HG02759 (cell line): ENCODE measurements at regions not wholly inside any gene's neighbourhood (a gene's known extent, or its start where the extent isn't known, plus 50 kb on each side); places are given as distances from the start of the nearest gene placed in this dataset.

Experiments used
- ATAC-seq: cut with Tn5 transposase; IDR thresholded peaks from one replicate; pipeline ENCODE4 v1.9.1; 2021; ENCODE audit warnings: mild to moderate bottlenecking, moderate library complexity; ENCODE audit not compliant: unreplicated experiment

DNA sequence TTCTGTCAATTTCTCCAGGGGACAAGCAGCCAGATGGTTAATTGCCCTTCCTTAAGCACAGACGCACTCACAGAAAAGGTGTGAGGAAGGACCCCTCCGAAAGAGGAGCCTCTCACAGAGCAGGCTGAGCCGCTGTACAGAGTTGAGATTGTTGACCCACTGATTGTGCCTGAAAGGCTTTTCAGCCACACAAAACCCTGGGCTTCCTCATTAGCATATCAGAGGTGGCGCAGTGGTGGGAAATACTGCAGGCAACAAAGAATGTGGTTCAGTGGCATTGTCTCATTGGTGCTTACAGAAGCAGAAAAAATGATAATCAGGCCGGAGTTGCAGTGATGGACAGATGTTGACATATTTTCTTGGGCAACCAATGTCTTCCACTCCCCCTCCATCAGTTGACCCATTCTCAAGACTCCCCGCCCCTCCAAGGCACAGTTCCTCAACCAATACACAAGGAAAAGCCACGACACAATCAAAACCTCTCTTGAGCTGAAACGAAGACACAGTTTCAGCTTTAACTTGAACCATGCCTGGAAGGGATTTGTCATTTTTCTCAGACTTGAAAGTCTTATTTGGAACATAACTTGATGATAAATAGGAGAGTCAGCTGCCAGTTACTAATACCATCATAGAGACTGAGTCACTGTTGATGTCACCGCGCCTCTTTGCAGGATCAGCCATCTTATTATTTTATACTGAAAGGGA lies 53.1 kb downstream of the ATXN3L start:
- ATAC-seq, result no peak

DNA sequence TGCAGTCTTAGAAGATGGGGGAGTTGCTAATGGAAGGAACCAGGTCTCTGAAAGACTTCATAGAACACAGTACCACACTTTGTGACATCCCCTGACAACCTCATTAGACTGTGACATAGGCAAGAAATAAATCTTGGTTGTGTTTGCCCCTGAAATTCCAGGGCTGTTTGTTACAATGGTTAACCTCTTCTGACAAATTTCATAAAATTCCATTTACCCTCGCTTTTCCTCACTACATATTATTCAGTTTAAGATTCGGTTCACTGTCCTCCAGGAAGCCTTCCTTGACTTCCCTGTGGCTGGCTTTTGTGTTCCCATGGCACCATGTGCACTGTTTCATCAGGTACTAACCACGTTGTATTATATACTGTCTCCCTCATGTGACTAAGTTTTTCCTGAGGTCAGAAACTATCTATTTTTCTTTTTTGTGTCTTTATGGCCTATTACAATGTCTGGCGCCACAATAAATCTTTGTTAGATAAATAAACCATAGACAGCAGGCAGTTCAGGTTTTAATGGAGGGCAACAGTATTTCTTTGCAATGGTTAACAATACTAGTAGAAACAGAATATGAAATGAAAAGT lies 54.2 kb downstream of the ATXN3L start:
- no peak for ATAC-seq

DNA sequence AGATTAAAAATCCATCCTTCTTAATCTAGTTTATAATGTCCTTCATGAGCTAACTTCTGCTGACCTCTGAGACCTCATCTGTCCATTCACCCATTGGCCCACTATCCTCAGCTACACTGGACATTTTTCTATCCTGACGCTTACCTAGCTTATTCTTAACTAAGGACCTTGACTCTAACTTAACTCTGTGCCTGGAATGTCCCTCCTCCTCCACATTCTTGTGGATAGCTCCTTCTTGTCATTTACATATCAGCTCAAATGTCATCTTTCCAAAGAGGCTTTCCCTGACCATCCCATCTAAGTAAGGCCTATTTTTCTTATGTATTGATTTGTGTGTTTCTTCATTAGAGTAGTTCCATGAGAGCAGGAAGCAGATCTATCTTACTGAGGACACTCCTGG lies 54.7 kb downstream of the ATXN3L start:
- no peak for ATAC-seq

DNA sequence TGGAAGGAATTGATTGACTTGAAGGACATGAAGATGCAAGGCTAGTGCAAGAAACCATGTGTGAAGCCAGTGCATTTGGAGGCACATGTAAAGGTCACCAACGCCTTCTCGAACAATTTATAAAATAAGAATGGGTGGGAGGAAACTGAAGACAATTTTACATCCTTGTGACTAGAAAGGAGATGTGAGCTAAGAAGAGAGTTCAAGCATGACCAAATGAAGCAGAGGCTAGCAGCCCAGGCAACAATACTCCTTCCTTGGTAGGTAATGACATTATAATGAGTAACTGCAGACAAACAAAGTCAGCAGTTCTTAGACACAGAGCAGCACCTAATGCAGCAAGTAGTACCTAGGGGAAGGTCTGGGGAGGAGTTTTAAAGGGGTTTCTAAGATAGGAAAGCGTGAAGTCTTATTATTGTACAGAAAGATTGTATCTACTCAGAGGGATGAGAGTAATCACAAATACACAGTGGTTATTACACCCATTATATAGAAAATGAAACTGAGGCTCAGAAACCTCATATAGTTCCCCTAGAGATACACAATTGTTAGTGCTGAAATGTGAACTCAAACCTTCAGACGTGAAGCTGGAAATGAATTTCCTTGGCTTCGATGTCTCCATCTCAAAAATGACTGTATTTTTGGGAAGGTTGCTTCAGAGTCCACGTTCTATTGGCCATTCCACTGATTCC lies 56.1 kb downstream of the ATXN3L start:
- no peak for ATAC-seq

DNA sequence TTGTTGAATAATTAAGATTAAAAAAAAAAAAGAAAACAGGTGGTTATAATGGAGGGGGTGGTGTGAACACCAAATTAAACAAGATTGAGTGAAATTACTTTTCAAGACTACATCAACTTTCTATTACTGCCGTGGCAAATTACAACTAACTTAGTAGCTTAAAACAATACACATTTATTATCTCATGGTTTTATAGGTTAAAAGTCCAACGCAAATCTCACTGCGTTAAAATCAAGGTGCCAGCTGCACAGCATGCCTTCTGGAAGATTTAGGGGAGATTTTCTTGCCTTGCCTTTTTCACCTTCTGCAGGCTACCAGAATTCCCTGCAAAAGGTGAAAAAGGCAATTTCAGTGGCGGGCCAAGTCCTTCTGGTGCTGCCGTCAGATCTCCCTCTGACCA lies 58.5 kb downstream of the ATXN3L start:
- ATAC-seq, result no peak

DNA sequence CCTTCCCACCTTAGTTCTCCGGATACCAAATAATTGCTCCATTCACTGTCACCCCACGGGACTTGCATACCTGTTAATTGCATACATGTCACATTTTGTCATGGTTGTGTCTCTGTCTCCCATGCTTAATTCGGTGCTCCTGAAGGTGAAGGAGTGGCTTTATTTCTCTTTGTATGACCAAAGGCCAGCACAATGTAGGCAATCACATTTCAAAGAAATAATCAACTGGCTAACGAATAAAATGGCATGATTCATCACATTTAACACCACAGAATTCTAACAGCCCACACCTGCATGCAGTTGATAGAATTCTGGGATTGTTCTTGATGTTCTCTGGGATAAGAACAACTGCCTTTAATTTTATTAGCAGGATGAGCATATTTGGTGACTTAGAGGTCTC lies 59.3 kb downstream of the ATXN3L start:
- ATAC-seq, result no peak

DNA sequence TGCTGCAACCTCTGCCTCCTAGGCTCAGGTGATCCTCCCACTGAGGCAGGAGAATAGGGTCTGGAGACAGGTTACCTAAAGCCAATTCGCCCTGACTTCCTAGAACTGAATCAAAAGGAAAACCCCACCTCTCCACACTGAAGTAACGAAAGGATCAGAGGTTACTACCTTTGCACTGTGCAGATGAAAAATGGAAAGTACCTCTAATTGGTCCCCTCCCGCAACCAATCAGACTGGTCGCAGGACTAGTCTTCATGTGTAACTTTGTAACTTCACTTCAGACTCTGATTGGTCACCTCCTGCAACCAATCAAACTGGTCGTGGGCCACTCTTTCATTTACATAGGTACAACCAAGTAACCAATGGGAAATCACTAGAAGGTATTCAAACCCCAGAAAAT lies 61.1 kb downstream of the ATXN3L start:
- no peak for ATAC-seq

DNA sequence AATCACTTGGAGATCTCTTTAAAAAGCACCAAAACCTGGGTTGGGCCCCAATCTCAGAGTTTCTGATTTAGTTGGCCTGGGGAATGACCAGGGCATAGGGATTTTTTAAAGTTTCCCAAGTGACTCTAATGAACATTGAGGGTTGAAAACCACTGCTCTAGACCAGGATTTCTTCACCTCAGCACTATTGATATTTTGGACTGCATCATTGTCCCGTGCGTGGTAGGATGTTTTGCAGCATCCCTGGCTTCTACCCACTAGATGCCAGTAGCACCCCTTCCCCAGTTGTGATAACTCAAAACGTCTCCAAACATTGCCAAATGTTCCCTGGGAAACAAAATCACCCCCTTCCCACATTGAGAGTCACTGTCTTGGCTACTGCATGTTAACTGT lies 61.8 kb downstream of the ATXN3L start:
- ATAC-seq, result no peak

DNA sequence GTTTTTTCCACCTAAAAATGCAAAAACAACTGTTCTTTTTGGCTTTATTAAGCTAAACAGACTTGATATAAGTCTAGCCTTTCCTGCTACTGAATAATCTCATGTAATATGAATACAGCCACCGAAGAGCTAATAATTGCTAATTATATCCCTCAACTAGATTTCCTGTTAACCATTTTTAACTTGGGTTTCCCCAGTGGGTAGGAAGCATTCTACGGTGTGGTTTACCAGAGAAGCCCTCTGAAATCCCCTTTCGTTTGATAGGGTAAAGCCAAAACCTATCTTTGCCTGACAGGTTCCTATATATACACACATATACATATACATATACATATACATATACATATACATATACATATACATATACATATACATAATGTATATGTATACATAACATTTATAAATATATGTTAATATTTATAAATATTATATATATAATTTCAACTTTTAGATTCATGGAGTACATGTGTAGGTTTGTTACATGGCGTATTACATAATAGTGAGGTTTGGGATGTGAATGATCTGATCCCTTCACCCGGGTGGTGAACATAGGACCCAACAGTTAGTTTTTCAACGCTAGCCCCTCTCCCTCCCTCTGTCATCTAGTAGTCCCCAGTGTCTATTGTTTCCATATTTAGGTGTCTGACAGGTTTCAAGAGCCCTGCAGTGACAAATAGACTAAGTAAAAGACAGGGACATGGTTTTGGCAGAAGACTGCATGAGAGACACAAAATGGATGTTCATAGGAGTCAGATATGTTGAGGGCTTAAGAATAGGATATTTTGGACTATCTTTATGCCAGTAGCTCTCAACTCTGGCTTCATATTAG lies 62.4 kb downstream of the ATXN3L start:
- peak; percentile 45 for ATAC-seq

DNA sequence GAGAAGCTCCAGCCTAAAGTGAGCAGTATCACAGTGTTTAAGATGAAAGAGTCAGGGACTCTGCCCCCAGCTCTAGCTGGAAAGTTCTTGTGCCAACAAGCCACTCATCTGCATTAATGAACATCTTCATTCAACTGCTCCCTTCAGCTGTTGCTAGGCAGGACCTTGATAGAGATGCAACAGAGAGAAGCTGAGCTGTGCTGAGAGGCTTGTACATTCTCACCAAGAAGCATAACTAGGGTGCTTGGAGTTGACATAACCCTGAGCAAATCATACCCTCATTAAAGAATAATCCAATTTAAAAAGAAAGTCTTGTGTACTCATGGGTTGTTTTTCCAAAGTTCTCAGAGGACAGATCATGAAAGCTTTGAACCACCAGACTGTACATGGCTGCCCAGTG lies 63.2 kb downstream of the ATXN3L start:
- ATAC-seq, result no peak

DNA sequence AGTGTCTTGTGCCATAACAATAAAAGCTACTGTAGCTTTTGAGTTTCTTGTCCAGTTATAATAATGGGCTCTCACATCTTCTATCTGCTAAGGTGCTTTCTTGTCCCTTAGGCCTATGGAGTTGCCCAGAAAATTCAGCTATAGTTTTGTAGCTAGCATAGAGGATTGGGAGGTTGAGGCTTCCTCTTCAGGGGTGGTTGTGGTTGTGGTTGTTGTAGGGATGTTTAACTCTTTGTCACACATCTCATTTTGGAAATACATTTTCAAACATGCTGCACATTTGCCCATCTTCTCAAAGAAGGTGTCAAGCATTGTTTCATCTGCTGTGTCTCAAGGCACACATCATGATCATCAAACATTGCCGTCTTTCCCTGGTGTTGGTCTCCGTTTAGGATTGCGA lies 65.0 kb downstream of the ATXN3L start:
- no peak for ATAC-seq

DNA sequence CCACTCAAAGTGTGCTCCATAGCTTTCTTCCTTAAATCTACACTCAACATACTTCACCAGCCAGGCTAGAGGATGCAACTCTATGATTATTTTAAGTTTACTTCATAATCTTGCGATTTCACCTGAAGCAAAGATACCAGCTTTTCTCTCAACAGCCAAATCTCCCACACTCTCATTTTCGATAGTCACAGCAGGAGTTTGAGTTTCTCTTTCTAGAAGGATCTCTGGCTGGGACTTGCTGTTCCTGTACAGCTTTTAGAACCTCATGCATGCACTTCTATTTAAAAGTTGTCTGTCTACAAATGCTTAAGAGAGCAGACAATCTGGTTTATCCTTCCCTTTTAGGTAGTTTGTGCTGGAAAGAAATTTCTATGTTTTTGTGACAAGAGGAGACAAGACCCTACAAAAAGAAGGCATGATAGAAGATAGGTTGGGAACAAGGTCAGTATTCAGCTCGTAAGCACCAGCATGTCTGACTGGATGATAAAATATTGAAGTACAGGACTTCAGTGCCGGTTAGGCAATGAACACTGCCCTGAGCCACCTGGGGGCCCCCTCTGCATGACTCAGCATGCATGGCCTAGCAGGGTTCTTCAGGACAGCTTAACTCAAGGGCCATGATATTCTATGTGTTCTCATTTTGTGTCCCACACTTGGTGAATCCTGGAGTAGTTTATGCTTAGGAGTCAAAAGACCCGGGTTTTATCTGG lies 65.6 kb downstream of the ATXN3L start:
- peak; percentile 43 for ATAC-seq

DNA sequence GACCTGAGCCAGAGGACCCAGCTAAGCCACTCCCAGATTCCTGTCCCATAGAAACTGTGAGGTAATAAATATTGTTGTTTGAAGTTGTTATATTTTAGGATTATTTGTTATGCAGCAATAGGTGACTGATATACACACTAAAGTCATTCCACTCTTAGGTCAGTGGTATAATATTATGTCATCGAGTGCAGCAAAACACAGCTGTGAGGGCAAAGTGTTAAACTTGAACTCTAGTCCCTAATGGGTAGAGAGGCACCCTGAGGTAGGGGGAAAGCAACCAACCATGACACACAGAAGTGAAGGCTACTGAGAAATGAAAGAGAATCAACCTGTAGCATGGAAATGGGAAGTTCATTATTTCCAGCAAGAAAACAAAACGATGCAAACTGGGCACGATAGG lies 66.6 kb downstream of the ATXN3L start:
- ATAC-seq, result no peak

DNA sequence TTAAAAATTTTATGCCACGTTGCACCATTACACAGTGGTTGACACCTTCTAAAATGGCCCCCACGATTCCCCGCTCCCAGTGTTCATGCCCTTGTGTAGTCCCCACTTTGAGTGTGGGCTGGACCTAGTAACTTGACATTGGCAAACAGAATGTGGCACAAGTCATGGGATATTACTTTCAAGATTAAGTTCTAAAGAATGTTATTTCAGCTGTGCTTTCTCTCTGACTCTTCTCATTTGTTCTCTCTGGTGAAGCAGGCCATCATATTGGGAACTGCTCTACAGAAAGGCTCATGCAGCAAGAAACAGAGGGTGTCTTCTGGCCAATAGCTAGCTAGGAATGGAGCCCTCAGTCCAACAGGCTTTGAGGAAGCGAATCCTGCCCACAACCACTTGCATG lies 67.1 kb downstream of the ATXN3L start:
- ATAC-seq, result no peak

DNA sequence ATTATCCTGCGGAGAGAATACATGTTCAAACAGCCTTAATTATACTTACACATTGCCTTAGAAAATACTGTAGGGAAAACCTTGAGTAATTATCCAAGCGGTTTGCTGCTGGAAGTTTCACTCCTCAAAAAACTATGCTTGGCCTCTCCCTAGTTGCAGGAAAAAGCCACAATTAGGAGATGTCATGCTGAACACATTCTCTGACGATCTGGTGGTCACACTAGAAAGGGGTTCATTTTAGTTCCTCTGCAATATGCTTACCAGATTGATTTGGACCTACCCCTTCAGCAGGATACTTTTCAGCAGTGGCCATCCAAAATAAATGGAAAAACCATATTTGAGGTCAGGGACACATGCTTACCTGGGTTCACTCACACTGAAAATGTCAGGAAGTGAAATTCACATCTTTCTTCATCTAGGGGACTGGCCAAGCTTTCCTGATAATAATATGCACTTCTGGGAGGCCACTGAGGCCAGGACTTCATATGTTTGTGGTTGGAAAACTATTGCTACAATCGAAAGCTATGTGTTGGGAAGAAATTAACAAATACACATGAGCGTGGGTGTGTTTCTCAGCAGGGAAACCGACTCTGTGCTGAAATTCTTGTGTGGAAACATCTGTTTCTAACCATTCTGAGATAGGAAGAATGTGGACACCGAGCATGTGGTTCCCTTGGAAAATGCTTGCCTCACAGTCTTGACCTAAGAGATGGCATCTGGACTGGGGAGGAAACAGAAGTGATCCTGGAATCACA lies 68.8 kb downstream of the ATXN3L start:
- ATAC-seq, result no peak

DNA sequence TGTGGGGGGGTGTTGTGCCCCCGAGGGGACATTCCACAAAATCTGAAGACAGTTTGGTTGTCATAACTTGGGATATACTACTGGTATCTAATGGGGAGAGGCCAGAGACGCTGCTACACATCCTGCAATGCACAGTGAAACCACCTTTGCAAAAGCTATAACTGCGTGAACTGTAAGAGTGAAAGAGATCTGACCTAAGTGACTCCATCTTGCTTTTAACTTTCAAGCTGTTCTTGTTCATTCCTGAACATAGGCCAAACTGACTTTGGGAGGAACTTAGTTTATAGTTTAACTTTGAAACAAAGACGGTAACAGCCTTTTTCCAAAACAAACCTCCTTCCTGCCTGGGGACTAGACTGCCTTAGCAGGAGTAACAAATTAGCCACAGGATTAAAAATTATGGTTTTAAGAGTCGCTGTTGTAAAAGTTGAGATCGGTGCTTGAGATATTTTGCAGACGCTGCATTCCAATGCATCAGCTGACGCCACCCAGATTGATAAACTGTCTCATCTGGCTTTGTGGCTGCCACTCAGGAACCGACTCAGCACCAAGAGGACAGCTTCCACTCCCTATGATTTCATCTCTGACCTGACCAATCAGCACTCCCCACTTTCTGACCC lies 70.9 kb downstream of the ATXN3L start:
- ATAC-seq, result no peak

DNA sequence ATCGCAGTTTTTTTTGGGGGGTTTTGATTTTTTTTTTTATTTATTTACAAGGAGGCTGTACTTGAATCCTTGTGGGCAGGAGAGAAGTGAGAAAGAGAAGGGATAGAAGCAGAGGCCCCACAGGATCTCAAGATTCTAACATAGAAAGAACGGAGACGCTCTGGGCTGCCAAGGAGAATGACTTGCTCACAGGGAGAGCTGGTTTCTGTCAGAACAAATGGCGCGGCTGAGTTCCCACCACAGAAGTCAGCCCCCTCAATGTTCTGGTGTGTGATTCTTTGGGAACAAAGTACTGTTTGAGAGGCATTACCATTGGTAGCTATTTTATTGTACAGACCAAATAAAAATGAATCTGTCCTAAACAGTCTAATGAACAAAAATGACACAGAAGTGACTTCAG lies 80.6 kb downstream of the ATXN3L start:
- ATAC-seq, result no peak

DNA sequence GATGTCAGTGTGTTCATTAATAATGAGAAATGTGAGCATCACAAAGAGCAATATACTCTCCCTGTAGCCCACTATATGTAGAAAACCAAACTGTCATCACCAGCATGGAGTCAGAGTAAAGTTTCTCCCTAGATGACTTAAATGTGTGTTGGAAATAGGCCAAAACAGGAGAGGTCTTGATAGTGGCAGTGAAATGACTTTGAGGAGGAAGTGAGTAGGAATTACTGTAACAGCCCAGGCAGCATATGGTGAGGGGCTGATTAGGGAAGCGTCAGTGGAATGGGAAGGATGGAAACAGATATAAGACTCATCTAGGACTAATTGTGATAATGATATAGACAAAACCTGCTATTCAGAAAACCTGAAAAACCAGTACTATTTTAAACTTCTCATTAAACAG lies 83.9 kb downstream of the ATXN3L start:
- no peak for ATAC-seq

DNA sequence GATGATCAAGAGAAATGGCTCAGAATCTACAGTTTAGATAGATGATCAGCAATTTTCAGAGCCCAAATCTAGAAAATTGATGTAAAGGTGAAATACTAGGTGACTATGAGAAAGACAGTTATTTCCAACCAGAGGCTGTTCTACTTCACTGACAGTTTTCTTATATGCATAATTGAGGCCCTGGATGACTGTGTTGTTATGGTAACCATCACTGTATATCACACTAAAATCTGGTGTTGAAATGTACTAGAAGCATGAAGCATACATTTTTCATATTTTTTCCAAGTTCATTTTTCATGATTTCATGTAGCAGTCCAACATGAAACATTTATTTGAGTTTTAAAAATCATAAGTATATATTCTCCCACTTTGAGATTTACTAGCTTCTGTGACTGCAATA lies 87.4 kb downstream of the ATXN3L start:
- ATAC-seq, result no peak

DNA sequence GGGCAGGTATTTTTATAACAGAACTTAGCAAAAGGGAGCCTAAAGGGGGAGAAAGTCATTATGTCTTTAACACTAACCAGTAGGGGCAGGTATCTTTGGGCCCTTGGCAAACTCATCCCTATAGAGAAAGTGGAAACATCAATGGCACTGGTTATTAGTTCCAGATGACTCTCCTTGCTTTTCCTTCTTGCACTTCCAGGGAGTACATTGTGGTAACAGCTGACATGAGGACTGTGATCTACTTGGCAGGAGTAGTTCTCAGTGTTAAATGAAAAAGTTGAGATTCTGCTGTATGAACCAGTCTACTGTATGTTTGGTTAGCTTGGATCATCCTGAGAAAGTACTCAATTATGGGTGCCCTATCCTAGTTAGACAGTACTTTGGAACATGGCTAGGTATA lies 93.6 kb downstream of the ATXN3L start:
- ATAC-seq, result no peak
